ENCODE measurements at regions not wholly inside any gene's neighbourhood (a gene's known extent, or its start where the extent isn't known, plus 50 kb on each side); places are given as distances from the start of the nearest gene placed in this dataset.
"Not testable (repeated sequence)": the region's sequence is repeated elsewhere in the genome, so short reads cannot be mapped to it uniquely, and the experiment has no call there.

- TF ChIP-seq, protein P1, sequence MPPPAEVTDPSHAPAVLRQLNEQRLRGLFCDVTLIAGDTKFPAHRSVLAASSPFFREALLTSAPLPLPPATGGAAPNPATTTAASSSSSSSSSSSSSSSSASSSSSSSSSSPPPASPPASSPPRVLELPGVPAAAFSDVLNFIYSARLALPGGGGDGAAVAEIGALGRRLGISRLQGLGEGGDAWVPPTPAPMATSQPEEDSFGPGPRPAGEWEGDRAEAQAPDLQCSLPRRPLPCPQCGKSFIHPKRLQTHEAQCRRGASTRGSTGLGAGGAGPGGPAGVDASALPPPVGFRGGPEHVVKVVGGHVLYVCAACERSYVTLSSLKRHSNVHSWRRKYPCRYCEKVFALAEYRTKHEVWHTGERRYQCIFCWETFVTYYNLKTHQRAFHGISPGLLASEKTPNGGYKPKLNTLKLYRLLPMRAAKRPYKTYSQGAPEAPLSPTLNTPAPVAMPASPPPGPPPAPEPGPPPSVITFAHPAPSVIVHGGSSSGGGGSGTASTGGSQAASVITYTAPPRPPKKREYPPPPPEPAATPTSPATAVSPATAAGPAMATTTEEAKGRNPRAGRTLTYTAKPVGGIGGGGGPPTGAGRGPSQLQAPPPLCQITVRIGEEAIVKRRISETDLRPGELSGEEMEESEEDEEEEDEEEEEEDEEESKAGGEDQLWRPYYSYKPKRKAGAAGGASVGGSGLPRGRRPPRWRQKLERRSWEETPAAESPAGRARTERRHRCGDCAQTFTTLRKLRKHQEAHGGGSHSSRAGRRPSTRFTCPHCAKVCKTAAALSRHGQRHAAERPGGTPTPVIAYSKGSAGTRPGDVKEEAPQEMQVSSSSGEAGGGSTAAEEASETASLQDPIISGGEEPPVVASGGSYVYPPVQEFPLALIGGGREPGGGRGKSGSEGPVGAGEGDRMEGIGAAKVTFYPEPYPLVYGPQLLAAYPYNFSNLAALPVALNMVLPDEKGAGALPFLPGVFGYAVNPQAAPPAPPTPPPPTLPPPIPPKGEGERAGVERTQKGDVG (CRISPR knock-in tag; IDR thresholded peaks at IDR 0.05), result no peak
- no peak for TF ChIP-seq SREBF2 (IDR thresholded peaks at IDR 0.05; ENCODE audit: low read length)
- TF ChIP-seq, protein P2, sequence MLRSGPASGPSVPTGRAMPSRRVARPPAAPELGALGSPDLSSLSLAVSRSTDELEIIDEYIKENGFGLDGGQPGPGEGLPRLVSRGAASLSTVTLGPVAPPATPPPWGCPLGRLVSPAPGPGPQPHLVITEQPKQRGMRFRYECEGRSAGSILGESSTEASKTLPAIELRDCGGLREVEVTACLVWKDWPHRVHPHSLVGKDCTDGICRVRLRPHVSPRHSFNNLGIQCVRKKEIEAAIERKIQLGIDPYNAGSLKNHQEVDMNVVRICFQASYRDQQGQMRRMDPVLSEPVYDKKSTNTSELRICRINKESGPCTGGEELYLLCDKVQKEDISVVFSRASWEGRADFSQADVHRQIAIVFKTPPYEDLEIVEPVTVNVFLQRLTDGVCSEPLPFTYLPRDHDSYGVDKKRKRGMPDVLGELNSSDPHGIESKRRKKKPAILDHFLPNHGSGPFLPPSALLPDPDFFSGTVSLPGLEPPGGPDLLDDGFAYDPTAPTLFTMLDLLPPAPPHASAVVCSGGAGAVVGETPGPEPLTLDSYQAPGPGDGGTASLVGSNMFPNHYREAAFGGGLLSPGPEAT (IDR thresholded peaks at IDR 0.05; ENCODE audit: low read depth), result no peak
- TF ChIP-seq BHLHE40 (IDR thresholded peaks at IDR 0.05; ENCODE audit: borderline replicate concordance in 1 of 2, low read depth in 2 of 2, low read length in 1 of 2), result no peak
- no peak for TF ChIP-seq TARDBP (IDR thresholded peaks at IDR 0.05; ENCODE audit: borderline replicate concordance)
- TF ChIP-seq BCL11A (IDR thresholded peaks at IDR 0.05; ENCODE audit: low read depth, low read length), result no peak
- TF ChIP-seq YY1 (IDR thresholded peaks at IDR 0.05; ENCODE audit: low read depth, low read length), result no peak
Measured at GRCh38 chr11:19418221-19418620, 177.5 kb upstream of the E2F8 start (continued).

DNA sequence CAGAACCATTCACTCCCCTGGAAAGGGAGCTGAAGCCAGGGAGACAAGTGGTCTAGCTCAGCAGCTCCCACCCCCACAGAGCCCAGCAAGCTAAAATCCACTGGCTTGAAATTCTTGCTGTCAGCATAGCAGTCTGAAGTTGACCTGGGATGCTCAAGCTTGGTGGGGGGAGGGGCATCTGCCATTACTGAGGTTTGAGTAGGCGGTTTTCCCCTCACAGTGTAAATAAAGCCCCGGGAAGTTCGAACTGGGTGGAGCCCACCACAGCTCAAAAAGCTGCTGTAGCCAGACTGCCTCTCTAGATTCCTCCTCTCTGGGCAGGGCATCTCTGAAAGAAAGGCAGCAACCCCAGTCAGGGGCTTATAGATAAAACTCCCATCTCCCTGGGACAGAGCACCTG, 171.3 kb upstream of the E2F8 start:
- H3K79me2 ChIP-seq (ENCODE audit: control insufficient read depth, insufficient read depth, low read length); DNase-seq (ENCODE audit: low read depth, low spot score); ATAC-seq; H2AFZ ChIP-seq (ENCODE audit: control insufficient read depth, low read depth, low read length); H4K20me1 ChIP-seq (ENCODE audit: control insufficient read depth, insufficient read depth); FAIRE-seq; POLR2A ChIA-PET; H3K4me2 ChIP-seq (ENCODE audit: control insufficient read depth, insufficient read depth); in situ Hi-C loops (cut with MboI); H3K36me3 ChIP-seq (ENCODE audit: control insufficient read depth in 2 of 2, insufficient read depth in 2 of 2, low read length in 1 of 2); BruUV-seq (replicated peaks); H3K27ac ChIP-seq (ENCODE audit: control insufficient read depth, insufficient read depth); H3K27me3 ChIP-seq (replicated peaks in 1 of 2; ENCODE audit: control insufficient read depth in 2 of 2, insufficient read depth in 2 of 2, low read length in 1 of 2); H3K4me3 ChIP-seq; H3K9me3 ChIP-seq (replicated peaks; ENCODE audit: control insufficient read depth, insufficient read depth, low read length); intact Hi-C loops (cut with micrococcal nuclease; ENCODE audit: unreplicated experiment); H3K9ac ChIP-seq (ENCODE audit: control insufficient read depth, insufficient read depth, low read length): not testable (repeated sequence)
- SMC1A ChIA-PET (ENCODE audit: uncharacterized antibody, unreplicated experiment), result interaction anchor here (1.4 to 1.9 kb wide), 3 partner anchors 21 to 34 kb away, joined by 5 to 10 read pairs (median 6); no protein-coding TSS in a partner anchor
- peaks cover 27% of the 10 kb centered on the region for H3K4me1 ChIP-seq (ENCODE audit: control insufficient read depth, insufficient read depth, low read length)
- 0 out of 2 replicates have a peak, but pooled peaks have one; percentile 11 for TF ChIP-seq RUNX3 (IDR thresholded peaks at IDR 0.05; ENCODE audit: low read length)
- 0 out of 2 replicates have a peak, but pooled peaks have one; percentile 13 for TF ChIP-seq YY1 (IDR thresholded peaks at IDR 0.05; ENCODE audit: low read depth, low read length)
- 29% methylated on average over 3 of the region's 3 CpGs for WGBS (ENCODE audit: insufficient coverage, insufficient replicate concordance, low lambda C conversion rate, missing lambda C conversion rate)
- CTCF ChIA-PET, result interaction anchor here (0.9 to 1.0 kb wide), 2 partner anchors 9 to 14 kb away, joined by 3 read pairs; no protein-coding TSS in a partner anchor
- RAD21 ChIA-PET (ENCODE audit: unreplicated experiment), result interaction anchor here (0.6 kb wide), 1 partner anchor 20 kb away, joined by 3 read pairs; no protein-coding TSS in a partner anchor

Data from GM12878 (cell line).